Nephron progenitor cell (in vitro differentiated cells): ENCODE measurements at regions not wholly inside any gene's neighbourhood (a gene's known extent, or its start where the extent isn't known, plus 50 kb on each side); places are given as distances from the start of the nearest gene placed in this dataset.

ENCODE experiments used
- DNase-seq: peaks from one replicate; pipeline ENCODE4 v3.0.0; 2021
- H3K27ac Mint-ChIP-seq: 2 replicates; pipeline ENCODE4 v1.8.0; 2021; ENCODE audit warnings: mild to moderate bottlenecking, moderate library complexity, mixed read lengths
- H3K27me3 Mint-ChIP-seq: 2 replicates; pipeline ENCODE4 v1.8.0; 2021; ENCODE audit warnings: mild to moderate bottlenecking, low read depth, mixed read lengths; ENCODE audit not compliant: poor library complexity
- H3K36me3 Mint-ChIP-seq: 2 replicates; pipeline ENCODE4 v1.8.0; 2021; ENCODE audit warnings: low read depth, mixed read lengths
- H3K4me1 Mint-ChIP-seq: 2 replicates; pipeline ENCODE4 v1.8.0; 2021; ENCODE audit warnings: mixed read lengths
- H3K4me3 Mint-ChIP-seq: 2 replicates; pipeline ENCODE4 v1.8.0; 2021; ENCODE audit warnings: mild to moderate bottlenecking, moderate library complexity, mixed read lengths
- H3K9me3 Mint-ChIP-seq: 2 replicates; pipeline ENCODE4 v1.8.0; 2021; ENCODE audit warnings: mild to moderate bottlenecking, moderate library complexity, mixed read lengths
- TF ChIP-seq, protein P1 (sequence below): fragments of 200-600 bp; sonication (generic); IDR thresholded peaks from 2 replicates; pipeline ENCODE4 v1.5.0; 2021; ENCODE audit warnings: antibody characterized with exemption

DNA sequence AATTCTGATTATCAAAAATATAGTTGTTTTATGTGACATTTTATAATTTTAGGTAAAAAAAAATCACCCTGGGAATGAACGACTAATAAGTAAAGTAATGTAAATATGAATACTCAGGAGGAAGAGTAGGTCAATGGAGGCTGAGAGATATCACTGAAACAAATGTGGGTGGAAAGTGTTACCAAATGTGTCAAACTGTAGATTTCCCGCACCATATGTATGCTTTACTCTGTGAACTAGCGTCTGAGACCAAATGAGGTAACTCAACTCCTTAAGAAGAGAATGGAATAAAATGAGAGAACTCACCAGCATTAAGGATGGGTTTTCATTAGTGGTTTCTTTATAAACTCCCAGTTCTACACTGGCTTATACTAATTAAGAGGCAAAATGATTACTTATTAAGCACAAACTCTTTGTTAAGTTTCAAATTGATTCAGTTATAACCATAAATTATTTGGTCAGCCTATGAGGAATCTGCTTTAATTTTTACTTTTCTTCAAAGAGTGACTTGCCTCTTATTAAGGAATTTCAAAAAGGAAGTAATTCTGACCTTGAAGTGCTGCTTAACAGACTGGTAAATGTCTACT is 784.7 kb upstream of the GJE1 start:
- H3K27ac Mint-ChIP-seq, result no peak overlapping the region
- no peak for DNase-seq
- no peaks in the 10 kb centered on the region for H3K36me3 Mint-ChIP-seq
- TF ChIP-seq, protein P1, sequence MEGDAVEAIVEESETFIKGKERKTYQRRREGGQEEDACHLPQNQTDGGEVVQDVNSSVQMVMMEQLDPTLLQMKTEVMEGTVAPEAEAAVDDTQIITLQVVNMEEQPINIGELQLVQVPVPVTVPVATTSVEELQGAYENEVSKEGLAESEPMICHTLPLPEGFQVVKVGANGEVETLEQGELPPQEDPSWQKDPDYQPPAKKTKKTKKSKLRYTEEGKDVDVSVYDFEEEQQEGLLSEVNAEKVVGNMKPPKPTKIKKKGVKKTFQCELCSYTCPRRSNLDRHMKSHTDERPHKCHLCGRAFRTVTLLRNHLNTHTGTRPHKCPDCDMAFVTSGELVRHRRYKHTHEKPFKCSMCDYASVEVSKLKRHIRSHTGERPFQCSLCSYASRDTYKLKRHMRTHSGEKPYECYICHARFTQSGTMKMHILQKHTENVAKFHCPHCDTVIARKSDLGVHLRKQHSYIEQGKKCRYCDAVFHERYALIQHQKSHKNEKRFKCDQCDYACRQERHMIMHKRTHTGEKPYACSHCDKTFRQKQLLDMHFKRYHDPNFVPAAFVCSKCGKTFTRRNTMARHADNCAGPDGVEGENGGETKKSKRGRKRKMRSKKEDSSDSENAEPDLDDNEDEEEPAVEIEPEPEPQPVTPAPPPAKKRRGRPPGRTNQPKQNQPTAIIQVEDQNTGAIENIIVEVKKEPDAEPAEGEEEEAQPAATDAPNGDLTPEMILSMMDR, result no peak
- H3K27me3 Mint-ChIP-seq, result no peaks in the 10 kb centered on the region
- H3K4me3 Mint-ChIP-seq, result no peak overlapping the region
- H3K4me1 Mint-ChIP-seq, result no peaks in the 10 kb centered on the region
- no peaks in the 10 kb centered on the region for H3K9me3 Mint-ChIP-seq

DNA sequence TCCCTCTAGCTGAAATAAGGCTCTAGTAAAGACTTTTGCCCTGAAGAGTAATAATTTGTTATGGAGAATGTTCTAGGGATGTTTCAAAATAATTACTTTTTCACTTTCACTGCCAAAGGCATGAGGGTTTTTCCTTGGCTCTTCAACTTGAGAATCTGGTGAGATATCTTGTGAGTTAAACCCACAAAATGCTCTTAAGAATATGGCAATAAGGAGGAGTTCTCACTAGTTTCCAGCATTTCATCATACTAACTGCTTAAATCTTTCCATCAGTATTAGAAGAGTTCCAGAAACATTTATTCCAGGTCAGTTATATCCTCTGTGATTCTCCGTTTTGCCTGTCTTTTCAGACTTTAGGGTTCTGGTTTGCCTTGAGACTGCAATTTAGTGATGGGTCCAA is 785.6 kb upstream of the GJE1 start:
- DNase-seq, result no peak
- H3K4me1 Mint-ChIP-seq, result no peaks in the 10 kb centered on the region
- TF ChIP-seq, protein P1, result no peak
- no peaks in the 10 kb centered on the region for H3K36me3 Mint-ChIP-seq
- no peak overlapping the region for H3K4me3 Mint-ChIP-seq
- no peaks in the 10 kb centered on the region for H3K27me3 Mint-ChIP-seq
- H3K27ac Mint-ChIP-seq, result no peak overlapping the region
- no peaks in the 10 kb centered on the region for H3K9me3 Mint-ChIP-seq

DNA sequence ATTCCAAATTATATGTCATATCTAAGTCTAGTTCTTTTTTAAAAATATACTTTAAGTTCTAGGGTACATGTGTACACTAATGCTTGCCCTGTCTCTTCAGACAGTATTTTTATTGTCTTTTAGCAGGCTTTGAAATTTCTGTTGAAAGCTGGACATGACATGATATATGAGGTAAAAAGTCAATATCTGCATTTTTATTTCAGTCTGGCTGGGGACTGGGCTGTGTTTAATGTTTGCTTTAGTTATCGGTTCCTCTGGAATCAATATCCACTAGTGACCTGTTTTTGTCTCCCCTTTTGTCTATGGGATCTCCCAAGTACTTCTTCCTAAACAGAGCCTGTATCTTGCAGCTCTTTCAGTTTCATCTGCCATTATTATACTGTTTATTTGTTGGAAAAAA is 786.2 kb upstream of the GJE1 start:
- no peaks in the 10 kb centered on the region for H3K4me1 Mint-ChIP-seq
- H3K27me3 Mint-ChIP-seq, result no peaks in the 10 kb centered on the region
- no peak overlapping the region for H3K4me3 Mint-ChIP-seq
- H3K9me3 Mint-ChIP-seq, result no peaks in the 10 kb centered on the region
- TF ChIP-seq, protein P1, result no peak
- no peak overlapping the region for H3K27ac Mint-ChIP-seq
- DNase-seq, result no peak
- no peaks in the 10 kb centered on the region for H3K36me3 Mint-ChIP-seq

DNA sequence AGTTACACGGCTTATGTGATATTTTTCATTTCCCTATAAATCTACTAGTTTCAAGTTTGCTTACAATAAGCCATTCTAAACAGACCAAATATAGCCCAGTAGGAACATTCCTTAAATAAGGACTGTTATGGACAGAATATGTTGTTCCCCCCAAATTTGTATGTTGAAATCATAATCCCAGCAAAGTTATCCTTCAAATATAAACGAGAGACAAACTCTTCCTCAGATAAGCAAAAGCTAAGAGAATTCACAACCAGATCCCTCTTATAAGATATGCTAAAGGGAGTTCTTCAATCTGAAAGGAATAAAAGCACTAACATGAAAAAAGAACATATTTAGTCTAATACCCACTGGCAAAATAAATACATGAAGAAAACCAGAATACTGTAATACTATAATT is 795.5 kb upstream of the GJE1 start:
- Mint-ChIP-seq H3K9me3 (no peaks in the 10 kb centered on the region), H3K27me3 (no peaks in the 10 kb centered on the region), H3K4me1 (no peaks in the 10 kb centered on the region), H3K4me3 (no peak overlapping the region), H3K27ac (no peak overlapping the region), H3K36me3 (no peaks in the 10 kb centered on the region)
- DNase-seq, result no peak
- TF ChIP-seq, protein P1, result no peak

DNA sequence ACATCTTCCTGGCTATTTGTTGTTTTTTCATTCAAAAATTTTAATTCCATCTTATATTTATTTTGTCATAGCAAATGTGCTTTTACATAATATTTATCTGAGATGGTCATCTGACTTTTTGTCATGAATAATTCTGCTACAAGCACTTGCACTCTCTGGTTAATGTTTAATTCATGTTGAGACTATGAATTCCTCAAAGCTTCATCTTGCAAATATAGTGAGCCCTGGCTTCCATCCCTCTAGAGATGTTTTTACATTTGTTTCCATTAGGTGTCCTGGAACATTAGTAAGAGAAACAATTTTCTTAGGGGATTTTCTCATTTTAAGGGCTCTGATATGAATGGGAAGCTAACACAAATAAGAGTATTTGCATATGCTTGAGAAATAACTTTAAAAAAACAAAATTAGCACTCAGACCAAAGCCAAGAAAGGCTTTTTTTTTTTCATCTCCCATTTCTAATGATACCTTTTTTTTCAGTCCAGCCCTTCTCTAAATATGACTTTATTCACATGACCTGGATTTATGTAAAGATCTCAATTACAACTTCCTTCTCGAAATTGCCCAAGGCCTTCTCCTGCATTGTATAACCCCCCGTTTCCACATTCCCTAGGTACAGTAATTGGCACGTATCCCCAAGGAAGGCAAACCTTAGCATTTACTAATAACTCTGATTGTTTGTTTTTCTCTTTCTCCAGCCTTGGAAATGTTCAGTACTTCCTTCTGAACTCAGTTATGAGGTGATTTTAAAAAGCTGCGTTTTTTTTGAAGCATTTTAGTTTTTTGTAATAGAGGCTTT is 797.0 kb upstream of the GJE1 start:
- TF ChIP-seq, protein P1, result no peak
- H3K4me3 Mint-ChIP-seq, result no peak overlapping the region
- DNase-seq, result no peak
- H3K36me3 Mint-ChIP-seq, result no peaks in the 10 kb centered on the region
- no peaks in the 10 kb centered on the region for H3K4me1 Mint-ChIP-seq
- H3K27ac Mint-ChIP-seq, result no peak overlapping the region
- H3K27me3 Mint-ChIP-seq, result no peaks in the 10 kb centered on the region
- H3K9me3 Mint-ChIP-seq, result no peaks in the 10 kb centered on the region

DNA sequence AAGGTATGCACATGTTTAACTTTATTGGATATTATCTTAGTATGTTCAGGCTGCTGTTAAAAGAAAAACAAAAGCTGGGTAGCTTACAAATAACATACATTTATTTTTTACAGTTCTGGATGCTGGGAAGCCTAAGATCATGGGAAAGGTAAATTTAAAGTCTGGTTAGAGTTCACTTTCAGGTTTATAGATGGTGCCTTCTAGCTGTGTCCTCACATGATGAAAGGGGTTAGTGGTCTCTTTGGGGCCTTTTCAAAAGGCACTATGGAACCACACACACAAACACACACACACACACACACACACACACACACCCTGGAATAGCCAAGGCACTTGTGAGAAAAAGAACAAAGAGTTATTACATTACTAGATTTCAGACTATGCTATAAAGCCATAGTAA is 805.8 kb upstream of the GJE1 start:
- no peaks in the 10 kb centered on the region for H3K9me3 Mint-ChIP-seq
- H3K27me3 Mint-ChIP-seq, result no peaks in the 10 kb centered on the region
- no peak overlapping the region for H3K27ac Mint-ChIP-seq

More for the DNA sequence above, 805.8 kb upstream of the GJE1 start:
- Mint-ChIP-seq H3K4me3 (no peak overlapping the region), H3K36me3 (no peaks in the 10 kb centered on the region), H3K4me1 (no peaks in the 10 kb centered on the region)
- no peak for DNase-seq
- TF ChIP-seq, protein P1, result no peak
